Left kidney (tissue), 1 donor: ENCODE measurements at regions not wholly inside any gene's neighbourhood (a gene's known extent, or its start where the extent isn't known, plus 50 kb on each side); places are given as distances from the start of the nearest gene placed in this dataset.

ENCODE experiments used
- DNase-seq: peaks from one replicate; pipeline ENCODE4 v3.0.0-alpha.2; 2013

- DNase-seq, result no peak
Measured at GRCh38 chr13:91144486-91144885, 203.0 kb upstream of the MIR17HG start.

GRCh38 chr13:91145571-91146205 lies 201.8 kb upstream of the MIR17HG start:
- no peak for DNase-seq

GRCh38 chr13:91146601-91147000 lies 200.9 kb upstream of the MIR17HG start:
- DNase-seq, result no peak

GRCh38 chr13:91148098-91148497 lies 199.4 kb upstream of the MIR17HG start:
- DNase-seq, result no peak

- no peak for DNase-seq
Measured at GRCh38 chr13:91151921-91152320, 195.6 kb upstream of the MIR17HG start.

GRCh38 chr13:91153372-91153771 lies 194.1 kb upstream of the MIR17HG start:
- no peak for DNase-seq

GRCh38 chr13:91154558-91155353 lies 192.7 kb upstream of the MIR17HG start:
- DNase-seq, result no peak

- DNase-seq, result no peak
Measured at GRCh38 chr13:91155512-91156114, 191.9 kb upstream of the MIR17HG start.

GRCh38 chr13:91157273-91158016 lies 190.0 kb upstream of the MIR17HG start:
- no peak for DNase-seq

GRCh38 chr13:91158017-91158395 lies 189.5 kb upstream of the MIR17HG start:
- no peak for DNase-seq

GRCh38 chr13:91162180-91162579 lies 185.3 kb upstream of the MIR17HG start:
- DNase-seq, result no peak

GRCh38 chr13:91162589-91162988 lies 184.9 kb upstream of the MIR17HG start:
- DNase-seq, result no peak

- DNase-seq, result no peak
Measured at GRCh38 chr13:91165758-91166157, 181.7 kb upstream of the MIR17HG start.

GRCh38 chr13:91166714-91167511 lies 180.6 kb upstream of the MIR17HG start:
- no peak for DNase-seq

- DNase-seq, result no peak
Measured at GRCh38 chr13:91167706-91168385, 179.6 kb upstream of the MIR17HG start.

GRCh38 chr13:91168386-91168711 lies 179.1 kb upstream of the MIR17HG start:
- no peak for DNase-seq

GRCh38 chr13:91169321-91170050 lies 178.0 kb upstream of the MIR17HG start:
- no peak for DNase-seq

GRCh38 chr13:91172160-91172559 lies 175.3 kb upstream of the MIR17HG start:
- no peak for DNase-seq

GRCh38 chr13:91174886-91175501 lies 172.5 kb upstream of the MIR17HG start:
- no peak for DNase-seq

- DNase-seq, result no peak
Measured at GRCh38 chr13:91178099-91178498, 169.4 kb upstream of the MIR17HG start.
